ENCODE measurements at regions not wholly inside any gene's neighbourhood (a gene's known extent, or its start where the extent isn't known, plus 50 kb on each side); places are given as distances from the start of the nearest gene placed in this dataset.

DNA sequence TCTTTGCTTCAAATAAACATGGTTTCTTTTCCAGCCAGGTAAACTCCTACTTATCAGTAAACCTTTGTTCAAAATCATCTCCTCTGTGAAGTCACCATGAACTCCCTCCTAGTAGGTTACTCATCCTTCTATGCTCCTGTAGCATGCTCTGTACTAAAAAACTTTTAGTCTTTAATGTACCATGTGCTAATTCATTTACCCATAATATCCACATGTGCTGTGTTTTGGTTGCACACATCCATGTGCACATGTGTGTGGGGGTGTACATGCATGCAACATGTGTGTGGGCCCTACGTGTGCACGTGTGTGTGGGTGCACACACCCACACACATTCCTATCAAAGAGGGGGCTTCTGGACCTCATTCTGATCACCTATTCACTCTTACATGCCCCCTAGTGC lies 259.9 kb upstream of the SP4 start:
- TF ChIP-seq POLR2A (IDR thresholded peaks at IDR 0.05), result no peak
- TF ChIP-seq CTCF (IDR thresholded peaks at IDR 0.05), result no peak
